HG02884 (cell line): ENCODE measurements at regions not wholly inside any gene's neighbourhood (a gene's known extent, or its start where the extent isn't known, plus 50 kb on each side); places are given as distances from the start of the nearest gene placed in this dataset.
"Not testable (repeated sequence)": the region's sequence is repeated elsewhere in the genome, so short reads cannot be mapped to it uniquely, and the experiment has no call there.

Experiments
- ATAC-seq: cut with Tn5 transposase; IDR thresholded peaks from one replicate; pipeline ENCODE4 v1.9.1; 2021; ENCODE audit warnings: mild to moderate bottlenecking, moderate library complexity; ENCODE audit not compliant: unreplicated experiment

DNA sequence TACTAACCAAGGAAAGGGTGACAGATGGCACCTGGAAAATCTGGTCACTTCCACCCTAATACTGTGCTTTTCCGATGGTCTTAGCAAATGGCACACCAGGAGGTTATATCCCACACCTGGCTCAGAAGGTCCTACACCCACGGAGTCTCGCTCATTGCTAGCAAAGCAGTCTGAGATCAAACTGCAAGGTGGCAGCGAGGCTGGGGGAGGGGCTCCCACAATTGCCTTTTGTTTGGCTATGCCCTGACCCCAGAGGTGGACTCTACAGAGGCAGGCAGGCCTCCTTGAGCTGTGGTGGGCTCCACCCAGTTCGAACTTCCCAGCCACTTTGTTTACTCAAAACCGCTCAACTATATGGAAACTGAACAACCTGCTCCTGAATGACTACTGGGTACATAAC lies 50.3 kb upstream of the UGT2B15 start:
- ATAC-seq = not testable (repeated sequence)

DNA sequence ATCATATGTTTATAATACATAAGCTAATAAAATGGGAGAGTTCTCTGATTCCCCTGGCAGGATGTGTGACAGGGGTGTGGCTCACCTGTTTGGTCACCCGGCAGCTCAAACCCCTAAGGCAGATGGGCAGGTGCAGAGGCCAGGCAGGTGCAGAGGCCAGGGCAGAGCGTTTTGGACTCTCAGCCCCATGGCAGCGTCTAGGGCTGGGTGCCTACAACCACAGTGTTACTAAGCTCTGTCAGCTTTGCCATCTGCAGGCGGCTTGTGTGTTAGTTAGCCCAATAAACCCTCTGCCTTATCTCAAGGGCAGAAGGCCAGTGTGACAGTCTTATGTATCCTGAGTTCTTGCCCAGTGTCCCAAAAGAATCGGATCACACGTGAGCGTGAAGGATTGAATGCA lies 54.0 kb upstream of the UGT2B15 start:
- no peak for ATAC-seq

DNA sequence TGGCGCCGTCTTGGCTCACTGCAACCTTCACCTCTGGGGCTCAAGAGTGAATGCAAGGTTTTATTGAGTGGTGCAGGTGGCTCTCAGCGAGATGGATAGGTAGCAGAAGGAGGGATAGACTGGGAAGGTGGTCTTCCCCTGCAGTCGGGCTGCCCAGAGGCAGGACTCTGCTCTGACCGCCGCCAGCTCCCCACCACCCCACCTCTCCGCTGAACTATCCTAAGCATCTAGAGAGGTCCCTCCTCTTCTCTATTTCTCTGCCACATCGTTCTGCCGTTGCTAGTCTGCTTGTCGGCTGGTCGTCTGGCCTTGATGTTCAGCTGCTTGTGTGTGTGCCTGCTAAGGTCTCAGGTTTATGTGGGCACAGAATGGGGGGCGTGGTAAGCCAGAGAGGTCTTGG lies 54.5 kb upstream of the UGT2B15 start:
- ATAC-seq = no peak

DNA sequence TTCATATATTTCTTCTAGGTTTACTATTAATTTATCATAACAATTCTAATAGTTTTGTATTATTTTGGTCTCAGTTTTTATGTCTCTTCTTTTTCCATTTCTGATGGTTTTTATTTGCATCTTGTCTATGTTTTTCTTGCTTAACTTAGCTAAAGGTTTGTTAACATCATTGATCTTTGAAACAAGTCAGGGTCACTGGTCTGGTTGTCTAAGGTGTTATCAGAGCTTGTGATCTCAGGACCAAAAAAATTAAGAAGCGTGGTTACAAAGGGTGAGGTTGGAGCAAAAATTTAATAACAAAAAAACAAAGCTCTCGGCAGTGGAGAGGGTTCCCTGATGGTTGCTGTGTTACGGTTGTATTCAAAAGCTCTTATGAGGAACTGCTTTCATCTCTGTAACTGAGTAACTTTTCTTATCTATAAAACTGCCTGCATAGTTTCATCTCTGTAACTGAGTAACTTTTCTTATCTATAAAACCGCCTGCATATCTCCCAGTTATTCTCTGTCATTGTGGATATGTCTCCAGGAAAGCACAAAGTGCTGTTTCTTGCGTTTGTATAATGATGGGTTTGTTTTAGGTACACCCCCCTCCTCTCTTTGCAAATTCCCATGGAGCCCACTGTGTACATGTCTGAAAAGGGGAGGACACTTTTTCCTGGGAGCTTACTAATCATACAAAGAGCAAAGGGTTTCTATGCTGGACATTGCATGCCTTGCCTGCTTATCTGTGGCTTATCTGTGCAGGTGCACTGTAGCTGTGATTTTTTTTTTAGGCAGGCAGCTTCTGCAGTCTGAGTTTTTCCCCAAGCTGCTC lies 62.4 kb upstream of the UGT2B15 start:
- peak; percentile 61 for ATAC-seq

- ATAC-seq = no peak
Measured at GRCh38 chr4:68734095-68734494, 63.6 kb upstream of the UGT2B15 start.

- no peak for ATAC-seq
Measured at GRCh38 chr4:68735106-68735505, 64.7 kb upstream of the UGT2B15 start.

GRCh38 chr4:68736813-68737212 lies 66.4 kb upstream of the UGT2B15 start:
- no peak for ATAC-seq

- ATAC-seq = no peak
Measured at GRCh38 chr4:68738036-68738435, 67.6 kb upstream of the UGT2B15 start.

- no peak for ATAC-seq
Measured at GRCh38 chr4:68744368-68744767, 71.4 kb upstream of the UGT2B10 start.

- ATAC-seq = peak; percentile 45
Measured at GRCh38 chr4:68748181-68748991, 67.4 kb upstream of the UGT2B10 start.

DNA sequence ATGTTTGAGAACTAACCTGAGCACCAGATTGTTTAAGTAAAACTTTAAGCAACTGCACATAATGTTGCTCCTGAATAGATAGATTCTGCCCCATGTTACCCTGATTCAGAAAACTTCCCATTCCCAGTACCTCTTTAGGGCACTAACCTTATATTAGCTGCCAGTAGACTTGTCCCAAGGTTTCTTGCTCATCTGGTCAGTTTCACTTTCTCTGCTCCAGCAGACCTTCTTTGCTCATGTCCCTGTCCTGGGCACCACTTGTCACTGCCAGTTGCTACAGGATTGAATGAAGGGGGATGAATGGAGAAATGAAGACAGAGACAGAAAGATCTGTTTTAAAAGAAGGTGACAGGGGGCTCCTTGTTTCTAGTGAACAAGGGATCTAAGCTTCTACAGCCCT lies 65.2 kb upstream of the UGT2B10 start:
- no peak for ATAC-seq

GRCh38 chr4:68751138-68751537 lies 64.7 kb upstream of the UGT2B10 start:
- ATAC-seq = no peak

DNA sequence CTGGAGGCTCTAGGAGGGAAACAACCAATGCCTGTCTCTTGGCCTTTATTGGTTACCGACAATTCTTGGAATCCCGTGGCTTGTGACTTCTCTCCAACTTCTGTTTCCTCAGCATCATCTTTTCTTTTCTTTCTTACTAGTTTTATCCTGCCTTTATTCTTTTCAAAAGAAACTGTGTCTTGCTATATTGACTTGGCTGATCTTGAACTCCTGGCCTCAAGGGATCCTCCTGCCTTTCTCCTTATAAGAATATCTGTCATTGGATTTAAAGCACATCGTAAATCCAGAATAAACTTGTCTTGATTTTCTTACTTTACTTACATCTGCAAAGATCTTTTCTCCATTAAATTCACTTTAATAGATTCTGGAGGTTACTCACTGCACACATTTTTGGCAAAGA lies 49.9 kb upstream of the UGT2B10 start:
- ATAC-seq = no peak
